HG03565 (cell line): ENCODE measurements at regions not wholly inside any gene's neighbourhood (a gene's known extent, or its start where the extent isn't known, plus 50 kb on each side); places are given as distances from the start of the nearest gene placed in this dataset.
"Not testable (repeated sequence)": the region's sequence is repeated elsewhere in the genome, so short reads cannot be mapped to it uniquely, and the experiment has no call there.

Experiments used
- ATAC-seq: cut with Tn5 transposase; IDR thresholded peaks from one replicate; pipeline ENCODE4 v1.9.1; 2021; ENCODE audit warnings: mild to moderate bottlenecking, moderate library complexity; ENCODE audit not compliant: unreplicated experiment

DNA sequence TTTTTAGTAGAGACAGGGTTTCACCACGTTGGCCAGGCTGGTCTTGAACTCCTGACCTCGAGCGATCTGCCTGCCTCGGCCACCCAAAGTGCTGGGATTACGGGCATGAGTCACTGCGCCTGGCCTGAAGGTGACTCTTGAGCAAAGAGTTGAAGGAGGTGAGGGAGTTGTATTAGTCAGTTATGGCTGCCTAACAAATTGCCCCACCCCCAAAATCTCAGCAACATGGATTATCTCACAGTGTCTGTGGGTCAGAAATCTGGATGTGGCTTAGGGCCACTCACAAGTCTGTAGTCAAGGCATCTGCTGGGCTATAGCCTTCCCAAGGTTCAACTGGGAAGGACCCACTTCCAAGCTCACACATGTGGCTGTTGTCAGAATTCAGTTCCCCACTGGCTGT lies 52.8 kb upstream of the ADGRE5 start:
- no peak for ATAC-seq

DNA sequence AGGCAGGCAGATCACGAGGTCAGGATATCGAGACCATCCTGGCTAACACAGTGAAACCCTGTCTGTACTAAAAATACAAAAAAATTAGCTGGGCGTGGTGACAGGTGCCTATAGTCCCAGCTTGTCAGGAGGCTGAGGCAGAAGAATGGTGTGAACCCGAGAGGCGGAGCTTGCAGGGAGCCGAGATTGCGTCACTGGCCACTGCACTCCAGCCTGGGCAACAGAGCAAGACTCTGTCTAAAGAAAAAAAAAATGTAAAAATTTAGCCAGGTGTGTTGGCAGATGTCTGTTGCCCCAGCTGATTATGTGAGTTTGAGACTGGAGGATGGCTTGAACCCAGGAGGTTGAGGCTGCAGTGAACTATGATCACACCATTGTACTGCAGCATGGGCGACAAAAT lies 54.2 kb upstream of the ADGRE5 start:
- ATAC-seq = not testable (repeated sequence)

DNA sequence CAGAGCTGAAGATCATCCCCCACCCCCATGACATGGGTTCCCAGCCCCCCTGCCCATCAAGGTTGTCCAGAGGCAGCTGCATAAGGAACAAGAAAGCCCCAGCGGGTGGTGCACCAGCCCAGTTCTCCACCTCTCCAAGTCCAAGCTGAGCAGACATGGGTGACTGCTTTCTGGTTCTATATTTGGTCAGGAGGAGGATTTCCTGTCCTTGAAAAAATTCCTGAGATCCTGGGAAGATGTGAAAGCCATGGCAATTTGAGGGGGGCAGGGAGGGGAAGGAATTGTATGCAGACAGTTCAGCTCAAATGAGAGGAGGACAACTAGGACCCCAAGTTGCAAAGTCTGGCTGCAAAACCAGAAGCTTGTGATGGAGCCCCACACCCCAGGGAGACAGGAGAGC lies 55.4 kb upstream of the ADGRE5 start:
- ATAC-seq = no peak

DNA sequence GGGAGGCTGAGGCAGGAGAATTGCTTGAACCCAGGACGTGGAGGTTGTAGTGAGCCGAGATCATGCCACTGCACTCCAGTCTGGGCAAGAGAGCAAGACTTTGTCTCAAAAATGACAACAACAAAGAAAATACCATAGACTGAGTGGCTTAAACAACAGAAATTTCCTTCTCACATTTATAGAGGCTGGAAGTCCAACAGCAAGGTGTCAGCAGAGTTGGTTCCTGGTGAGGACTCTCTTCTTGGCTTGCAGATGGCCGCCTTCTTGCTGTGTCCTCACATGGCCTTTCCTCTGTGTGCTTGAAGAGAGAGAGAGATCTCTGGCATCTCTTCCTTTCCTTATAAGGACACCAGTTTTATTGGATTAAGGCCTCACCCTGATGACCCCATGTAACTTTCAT lies 56.1 kb upstream of the ADGRE5 start:
- no peak for ATAC-seq

DNA sequence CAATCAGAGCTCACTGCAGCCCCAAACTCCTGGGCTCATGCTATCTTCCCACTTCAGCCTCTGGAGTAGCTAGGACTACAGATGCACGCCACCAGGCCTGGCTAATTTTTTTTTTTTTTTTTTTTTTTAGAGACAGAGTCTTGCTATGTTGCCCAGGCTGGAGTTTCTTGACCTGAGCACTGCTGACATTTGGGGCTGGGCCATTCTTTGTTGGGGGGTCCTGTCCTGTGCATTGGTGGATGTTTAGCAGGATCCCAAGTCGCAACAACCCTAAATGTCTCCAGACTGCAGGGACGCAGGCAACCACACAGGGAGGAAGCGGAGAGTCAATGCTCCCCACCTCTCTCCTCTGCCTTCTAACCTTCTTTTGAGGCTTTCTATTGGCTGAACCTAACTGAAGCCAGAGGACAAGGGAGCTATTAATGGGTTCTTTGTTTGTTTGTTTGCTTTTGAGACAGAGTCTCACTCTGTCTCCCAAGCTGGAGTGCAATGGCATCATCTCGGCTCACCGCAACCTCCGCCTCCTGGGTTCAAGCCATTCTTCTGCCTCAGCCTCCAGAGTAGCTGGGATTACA lies 58.3 kb upstream of the ADGRE5 start:
- ATAC-seq = no peak

DNA sequence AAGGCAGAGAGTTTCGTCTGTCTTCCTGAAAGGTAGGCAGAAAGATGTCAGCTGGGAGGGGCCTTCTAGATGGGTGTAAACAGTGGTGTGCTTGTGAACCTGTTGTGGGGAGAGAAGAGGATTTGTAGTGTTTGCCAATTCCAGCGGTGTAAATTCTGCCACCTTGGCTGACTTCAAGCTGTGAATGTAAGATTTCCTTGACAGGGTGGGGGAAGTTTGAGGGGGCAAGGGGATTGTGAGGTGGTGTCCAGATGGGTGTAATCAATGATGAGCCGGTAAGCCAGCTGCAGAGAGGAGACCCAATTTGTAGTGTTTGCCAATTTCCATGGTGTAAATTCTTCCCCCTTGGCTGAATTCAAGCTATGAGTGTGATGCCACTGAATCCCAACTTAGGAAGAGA lies 61.0 kb upstream of the ADGRE5 start:
- ATAC-seq = no peak

DNA sequence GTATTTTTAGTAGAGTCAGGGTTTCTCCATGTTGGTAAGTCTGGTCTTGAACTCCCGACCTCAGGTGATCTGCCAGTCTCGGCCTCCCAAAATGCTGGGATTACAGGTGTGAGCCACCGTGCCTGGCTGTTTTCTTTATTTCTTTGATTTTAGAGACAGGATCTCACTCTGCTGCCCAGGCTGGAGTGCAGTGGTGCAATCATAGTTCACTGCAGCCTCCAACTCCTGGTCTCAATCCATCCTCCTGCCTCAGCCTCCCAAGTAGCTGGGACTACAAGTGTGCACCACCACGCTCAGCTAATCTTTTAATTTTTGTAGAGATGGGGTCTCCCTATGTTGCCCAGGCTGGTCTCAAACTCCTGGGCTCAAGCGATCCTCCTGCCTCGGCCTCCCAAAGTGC lies 61.5 kb upstream of the ADGRE5 start:
- not testable (repeated sequence) for ATAC-seq

DNA sequence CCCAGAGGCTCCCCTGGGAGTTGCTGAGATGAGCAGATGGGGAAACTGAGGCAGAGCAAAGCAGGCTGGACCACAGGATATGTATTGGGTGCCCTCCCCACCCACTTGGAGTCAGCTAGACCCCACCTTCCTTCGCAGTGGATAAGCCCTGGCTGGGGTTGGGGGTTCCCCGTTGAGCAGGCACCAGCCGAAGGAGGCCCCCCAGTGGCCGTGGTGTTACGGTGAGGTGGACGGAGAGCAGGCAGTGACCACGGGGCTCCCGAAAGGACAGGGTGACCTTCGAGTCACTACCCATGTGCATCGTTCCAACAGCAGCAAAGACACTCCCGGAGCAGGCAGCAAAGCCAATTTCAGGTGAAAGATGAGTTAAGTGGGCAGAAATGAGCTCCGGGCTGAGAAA lies 62.4 kb upstream of the ADGRE5 start:
- ATAC-seq = no peak

DNA sequence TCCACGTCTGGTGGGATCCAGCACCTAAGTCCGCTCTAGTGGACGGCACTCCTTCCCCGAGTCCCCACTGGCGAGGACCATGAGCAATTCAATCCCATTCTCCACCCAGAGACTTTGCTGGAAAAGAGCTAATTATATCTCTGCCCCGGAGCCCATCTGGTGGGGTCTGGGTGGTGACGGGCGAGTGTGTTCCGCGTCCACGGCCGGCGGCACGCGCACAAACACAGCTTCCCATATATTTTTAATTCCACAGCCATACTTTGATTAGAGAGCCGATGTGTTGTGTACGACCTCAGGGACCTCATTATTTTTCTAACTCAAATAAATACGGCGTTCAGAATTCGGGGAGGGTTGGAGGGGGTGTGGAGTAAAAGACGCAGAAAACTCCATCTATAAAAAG lies 64.1 kb upstream of the ADGRE5 start:
- no peak for ATAC-seq

DNA sequence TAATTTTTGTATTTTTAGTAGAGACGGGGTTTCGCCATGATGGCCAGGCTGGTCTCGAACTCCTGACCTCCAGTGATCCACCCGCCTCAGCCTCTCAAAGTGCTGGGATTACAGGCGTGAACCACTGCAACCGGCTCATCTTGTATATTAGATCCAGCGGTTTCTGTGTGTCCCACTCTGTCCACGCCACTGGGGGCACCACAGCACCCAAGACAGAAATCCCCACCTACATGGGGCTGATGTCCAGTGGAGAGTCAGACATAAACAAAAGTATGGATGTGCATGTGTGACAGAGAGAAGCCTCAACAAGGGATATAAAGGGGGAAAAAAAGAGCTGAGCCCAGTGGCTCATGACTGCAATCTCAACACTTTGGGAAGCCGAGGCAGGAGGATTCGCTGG lies 65.8 kb upstream of the ADGRE5 start:
- ATAC-seq = no peak

DNA sequence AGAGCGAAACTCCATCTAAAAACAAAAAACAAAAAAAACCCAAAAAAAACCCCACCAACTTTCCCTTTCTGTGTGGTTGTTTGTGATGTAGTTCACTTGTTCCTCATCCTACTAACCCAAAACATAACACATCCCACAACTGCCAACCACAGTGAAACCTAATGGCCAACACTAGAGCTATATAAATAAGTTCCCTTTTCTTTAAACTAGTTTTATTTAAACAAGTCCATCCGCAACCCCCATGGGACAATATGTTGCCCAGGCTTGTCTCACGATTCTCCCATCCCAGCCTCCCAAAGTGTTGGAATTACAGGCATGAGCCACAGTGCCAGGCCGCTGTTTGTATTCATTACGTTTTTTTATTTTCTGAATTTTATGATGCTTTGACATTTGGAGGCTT lies 71.2 kb upstream of the ADGRE5 start:
- ATAC-seq = no peak

DNA sequence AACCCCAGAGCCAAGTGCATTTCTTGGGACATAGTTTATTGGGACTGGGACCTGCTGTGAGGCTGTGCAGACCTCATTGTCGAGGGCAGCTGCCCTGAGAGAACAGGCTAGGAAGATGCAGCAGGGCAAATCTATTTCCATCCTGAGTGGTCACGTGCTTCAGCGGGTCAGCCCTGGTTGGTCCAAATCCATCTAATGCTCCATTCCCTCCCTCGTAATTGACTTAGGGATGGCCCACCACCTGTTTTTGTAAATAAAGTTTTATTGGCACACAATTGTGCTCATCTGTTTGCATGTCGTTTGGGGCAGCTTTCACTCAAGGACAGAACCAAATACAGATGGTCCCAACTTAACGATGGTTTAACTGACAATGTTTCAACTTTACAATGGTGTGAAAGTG lies 75.5 kb upstream of the ADGRE5 start:
- no peak for ATAC-seq

DNA sequence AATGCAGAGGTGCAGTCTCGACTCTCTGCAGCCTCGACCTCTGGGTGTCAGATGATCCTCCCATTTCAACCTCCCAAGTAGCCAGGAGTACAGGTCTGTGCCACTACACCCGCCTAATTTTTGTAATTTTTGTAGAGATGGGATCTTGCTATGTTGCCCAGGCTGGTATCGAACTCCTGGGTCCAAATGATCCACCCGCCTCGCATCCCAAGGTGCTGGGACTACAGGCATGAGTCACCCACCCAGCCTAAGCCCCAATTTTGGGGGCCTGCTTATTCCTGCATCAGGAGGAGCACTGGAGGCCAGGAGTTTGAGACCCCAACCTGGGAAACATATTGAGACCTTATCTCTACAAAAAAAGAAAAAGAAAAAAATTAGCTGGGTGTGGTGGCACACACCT lies 80.1 kb upstream of the ADGRE5 start:
- no peak for ATAC-seq

DNA sequence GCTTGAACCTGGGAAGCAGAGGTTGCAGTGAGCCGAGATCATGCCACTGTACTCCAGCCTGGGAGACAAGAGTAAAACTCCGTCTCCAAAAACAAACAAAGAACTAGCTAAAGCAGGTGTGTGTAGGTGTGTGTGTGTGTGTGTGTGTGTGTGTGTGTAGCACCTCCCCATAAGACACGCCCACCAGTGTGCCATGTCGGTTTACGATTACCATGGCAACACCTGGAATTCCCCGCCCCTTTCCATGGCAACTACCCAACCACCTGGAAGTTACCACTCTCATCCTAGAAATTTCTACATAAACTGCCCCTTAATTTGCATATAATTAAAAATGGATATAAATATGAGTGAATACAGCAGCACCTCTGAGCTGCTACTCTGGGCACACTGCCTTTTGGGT lies 80.9 kb upstream of the ADGRE5 start:
- ATAC-seq = no peak

DNA sequence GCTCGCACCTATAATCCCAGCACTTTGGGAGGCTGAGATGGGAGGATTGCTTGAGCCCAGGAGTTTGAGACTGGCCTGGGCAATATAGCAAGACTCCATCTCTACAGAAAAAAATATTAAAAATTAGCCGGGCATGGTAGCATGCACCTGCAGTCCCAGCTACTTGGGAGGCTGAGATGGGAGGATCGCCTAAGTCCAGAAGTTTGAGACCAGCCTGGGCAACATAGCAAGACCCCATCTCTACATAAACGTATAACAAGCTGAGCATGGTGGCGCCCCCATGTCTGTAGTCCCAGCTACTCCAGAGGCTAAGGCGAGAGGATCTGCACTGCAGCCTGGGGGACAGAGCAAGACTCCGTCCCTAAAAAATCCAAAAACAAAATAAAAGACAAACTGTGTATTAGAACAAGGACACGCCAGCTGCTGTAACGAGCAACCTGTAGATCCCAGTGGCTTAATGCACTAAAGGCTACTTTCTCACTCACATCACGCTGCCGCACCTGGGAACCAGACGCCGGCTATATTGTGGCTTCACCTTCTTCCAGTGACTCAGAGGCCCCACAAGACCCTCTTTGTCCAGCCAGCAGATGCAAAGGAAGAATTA lies 81.9 kb upstream of the ADGRE5 start:
- ATAC-seq = not testable (repeated sequence)

DNA sequence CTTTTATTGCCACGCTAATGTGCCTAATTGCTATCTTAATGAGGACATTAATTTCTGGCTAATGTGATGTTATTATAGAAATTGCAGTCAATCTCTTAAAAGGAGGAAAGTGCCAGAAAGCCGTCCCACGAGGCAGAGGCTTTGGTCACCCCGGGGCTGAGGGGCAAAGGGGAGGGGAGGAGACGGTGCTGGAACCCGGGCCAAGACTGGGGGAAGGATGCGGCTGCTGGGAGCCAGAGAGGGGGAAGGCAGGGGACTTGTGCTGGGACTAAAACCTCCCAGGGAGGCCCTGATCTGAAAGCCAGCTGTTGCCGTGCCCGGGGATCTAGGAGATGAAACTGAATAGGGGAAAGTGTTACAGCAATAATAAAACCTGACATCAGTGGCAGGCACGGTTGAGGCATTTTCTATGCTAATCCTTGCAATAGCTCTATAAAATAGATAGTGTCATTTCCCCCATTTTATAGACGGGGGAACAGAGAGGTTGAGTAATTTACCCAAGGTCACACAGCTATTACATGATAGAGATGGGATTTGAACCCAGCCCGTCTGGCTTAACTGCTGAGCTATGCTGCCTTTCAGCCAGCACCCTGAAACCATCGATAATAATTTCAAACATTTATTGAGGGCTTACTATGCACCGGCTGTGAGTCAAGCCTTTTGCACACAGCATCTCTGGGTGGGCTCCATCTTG lies 83.2 kb upstream of the ADGRE5 start:
- not testable (repeated sequence) for ATAC-seq

DNA sequence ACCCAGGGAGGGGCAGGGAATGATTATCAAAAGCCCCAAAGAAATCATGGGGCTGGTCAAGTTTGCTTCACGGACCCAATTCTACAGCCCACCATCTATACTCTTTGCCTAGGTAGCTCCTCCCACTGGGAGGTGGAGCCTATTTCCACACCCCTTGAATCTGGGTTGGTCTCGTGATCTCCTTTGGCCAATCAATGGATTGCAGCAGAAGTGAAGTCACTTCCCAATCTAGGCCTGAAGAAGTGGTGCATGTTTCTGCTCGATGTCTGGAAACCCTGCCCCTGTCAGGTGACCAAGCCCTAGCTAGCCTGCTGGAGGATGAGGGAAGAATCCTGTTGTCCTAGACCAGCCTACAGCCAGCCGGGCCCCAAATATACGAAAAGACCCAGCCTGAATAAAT lies 86.3 kb upstream of the ADGRE5 start:
- not testable (repeated sequence) for ATAC-seq

DNA sequence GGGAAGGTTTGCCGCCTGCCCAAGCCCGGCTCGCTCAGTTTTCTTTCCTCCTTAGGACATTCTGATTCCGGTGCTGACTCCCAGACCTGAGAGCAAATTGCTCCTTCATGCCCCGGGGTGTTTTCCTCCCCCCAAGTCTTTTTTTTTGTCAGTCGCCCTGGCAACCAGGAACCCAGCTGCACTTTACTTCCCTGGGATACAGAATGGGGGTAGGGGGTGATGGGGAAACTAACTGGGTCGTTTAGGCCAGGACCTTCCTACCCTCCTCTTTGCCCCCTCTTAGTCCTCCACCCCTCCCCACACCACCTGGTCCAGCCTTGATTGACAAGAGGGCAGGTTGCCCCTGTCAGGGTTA lies 87.5 kb upstream of the ADGRE5 start:
- not testable (repeated sequence) for ATAC-seq

DNA sequence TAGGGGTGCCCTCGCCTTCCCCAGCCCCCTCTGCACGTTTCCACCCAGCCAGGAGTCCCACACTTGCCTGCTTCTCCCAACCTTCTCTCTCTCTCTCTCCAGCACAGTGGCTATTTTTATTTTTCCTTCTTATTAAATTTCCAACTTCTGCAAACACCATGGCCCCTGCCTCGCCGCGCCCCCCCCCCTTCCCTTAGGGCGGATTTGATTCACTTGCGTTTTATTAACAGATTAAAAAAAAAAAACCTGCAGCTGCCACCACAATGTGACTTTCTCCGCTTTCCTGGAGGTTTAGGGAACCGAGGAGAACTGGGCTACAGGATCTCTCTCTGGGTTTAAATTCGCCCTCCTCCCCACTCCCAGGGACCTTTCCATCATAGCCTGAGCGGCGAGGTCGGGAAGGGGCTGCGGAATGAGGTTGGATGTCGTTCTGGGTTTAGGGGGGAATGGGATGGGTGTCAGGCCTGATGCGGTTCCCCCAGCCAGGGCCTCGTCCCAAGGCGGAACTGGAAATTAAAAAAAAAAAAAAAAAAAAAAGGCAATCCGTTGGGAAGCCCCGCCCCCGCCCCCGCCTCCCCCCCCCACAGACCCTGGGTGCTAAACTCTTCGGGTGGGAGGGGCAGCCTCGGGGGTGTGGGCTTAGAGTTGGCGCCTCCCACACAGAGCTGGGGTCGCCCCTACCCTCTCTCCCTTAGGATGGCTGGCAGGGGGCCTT lies 87.3 kb upstream of the ADGRL1 start:
- not testable (repeated sequence) for ATAC-seq

DNA sequence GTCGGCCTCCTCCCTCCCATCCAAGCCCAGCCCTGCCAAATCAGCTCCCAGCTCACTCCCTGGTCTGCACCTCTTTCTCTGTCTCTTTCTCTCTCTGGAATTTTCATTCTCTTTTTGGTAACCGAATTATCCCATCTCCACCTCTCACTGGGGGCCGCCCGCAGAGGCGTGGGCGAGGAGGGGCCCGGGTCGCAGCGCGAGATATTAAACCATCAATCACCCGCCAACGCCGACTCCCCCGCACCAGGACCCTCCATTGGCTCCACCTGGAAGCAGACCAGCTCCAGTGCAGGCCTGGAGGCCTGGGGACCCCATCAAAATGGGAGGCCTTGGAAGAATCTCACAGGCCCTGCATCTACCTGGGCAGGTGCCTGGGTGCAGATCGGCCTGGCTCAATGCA lies 83.8 kb upstream of the ADGRL1 start:
- not testable (repeated sequence) for ATAC-seq

DNA sequence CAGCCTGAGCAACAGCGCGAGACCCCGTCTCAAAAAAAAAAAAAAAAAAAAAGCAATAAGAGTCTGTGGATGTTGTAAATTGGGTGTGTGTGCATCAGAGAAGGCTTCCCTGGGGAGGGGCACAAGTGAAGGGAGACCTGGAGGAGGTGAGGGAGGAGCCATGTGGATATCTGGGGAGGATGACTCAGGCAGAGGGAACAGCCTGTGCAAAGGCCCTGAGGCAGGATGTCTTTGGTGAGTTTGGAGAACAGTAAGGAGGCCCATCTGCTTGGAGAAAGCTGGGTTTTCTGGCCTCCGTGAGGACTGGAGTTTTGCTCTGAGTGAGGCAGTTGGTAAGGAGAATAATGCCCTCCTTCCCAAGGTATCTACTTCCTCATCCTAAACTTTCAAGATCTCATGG lies 81.9 kb upstream of the ADGRL1 start:
- ATAC-seq = not testable (repeated sequence)

DNA sequence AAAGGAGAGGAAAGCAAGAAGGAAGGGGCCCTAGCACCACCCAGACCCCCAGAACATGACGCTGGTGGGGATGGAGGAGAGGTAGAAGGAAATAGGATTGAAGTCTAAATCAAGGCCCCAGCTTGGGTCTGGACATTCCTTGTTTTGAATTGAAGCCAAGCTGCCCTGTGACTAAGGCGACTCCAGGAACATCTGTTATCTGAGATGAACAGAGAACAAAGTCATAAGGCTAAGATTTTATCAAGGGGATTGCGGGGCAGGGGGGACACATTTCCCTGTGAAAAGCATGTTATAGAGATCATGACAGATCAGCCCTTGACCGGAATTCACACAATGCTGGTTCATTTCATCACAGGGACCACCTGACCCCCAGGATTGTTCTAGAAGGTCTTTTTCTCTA lies 80.6 kb upstream of the ADGRL1 start:
- ATAC-seq = not testable (repeated sequence)
